ENCODE measurements at regions not wholly inside any gene's neighbourhood (a gene's known extent, or its start where the extent isn't known, plus 50 kb on each side); places are given as distances from the start of the nearest gene placed in this dataset.

DNA sequence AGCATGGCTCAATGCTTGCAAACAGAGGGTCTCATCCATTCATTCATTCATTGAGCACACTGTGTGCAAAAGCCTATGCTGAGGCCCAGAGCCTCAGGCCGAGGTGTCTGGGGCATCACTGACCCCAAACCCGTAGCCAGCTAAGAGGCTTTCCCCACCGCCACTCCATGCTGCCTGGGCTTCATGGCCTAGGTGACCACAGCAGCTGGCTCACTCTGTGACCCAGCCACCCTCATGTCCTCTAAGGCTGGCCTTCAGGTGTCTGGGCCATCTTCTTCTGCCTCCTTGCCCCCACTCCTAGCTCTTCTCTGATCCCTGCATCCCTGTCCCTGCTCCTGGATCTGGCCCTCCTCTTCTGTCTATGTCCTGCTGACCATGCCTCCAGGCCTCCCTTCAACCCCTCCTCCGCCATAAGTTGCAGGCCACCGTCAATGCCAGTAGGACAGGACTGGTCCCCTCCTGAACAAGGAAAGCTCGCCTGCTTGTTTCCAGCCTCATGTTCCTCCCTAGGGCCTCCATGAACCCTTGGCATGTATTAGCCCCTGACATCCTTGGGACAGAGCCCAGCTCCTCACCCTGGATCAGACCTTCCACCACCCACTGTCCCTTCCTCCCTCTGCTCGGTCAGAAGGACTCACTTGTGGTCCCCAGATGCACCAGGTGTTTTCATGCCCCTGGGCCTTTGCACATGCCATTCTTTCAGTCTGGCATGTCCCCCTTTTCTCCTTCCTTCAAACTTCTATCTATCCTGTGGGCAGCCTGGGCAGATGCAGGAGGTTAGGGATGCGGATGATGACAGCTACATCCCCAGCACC is 92.8 kb downstream of the MYEOV start:
- TF ChIP-seq, protein P1, sequence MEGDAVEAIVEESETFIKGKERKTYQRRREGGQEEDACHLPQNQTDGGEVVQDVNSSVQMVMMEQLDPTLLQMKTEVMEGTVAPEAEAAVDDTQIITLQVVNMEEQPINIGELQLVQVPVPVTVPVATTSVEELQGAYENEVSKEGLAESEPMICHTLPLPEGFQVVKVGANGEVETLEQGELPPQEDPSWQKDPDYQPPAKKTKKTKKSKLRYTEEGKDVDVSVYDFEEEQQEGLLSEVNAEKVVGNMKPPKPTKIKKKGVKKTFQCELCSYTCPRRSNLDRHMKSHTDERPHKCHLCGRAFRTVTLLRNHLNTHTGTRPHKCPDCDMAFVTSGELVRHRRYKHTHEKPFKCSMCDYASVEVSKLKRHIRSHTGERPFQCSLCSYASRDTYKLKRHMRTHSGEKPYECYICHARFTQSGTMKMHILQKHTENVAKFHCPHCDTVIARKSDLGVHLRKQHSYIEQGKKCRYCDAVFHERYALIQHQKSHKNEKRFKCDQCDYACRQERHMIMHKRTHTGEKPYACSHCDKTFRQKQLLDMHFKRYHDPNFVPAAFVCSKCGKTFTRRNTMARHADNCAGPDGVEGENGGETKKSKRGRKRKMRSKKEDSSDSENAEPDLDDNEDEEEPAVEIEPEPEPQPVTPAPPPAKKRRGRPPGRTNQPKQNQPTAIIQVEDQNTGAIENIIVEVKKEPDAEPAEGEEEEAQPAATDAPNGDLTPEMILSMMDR (IDR thresholded peaks at IDR 0.05 in 8 of 11, conservative IDR thresholded peaks at IDR 0.05 in 3 of 11): no peak
- no peak for TF ChIP-seq POLR2AphosphoS5 (IDR thresholded peaks at IDR 0.05)
- TF ChIP-seq POLR2A (IDR thresholded peaks at IDR 0.05): no peak
- intact Hi-C loops (cut with DNase I; ENCODE audit: low total_unique reads): no loop called here
- DNase-seq: no peak

DNA sequence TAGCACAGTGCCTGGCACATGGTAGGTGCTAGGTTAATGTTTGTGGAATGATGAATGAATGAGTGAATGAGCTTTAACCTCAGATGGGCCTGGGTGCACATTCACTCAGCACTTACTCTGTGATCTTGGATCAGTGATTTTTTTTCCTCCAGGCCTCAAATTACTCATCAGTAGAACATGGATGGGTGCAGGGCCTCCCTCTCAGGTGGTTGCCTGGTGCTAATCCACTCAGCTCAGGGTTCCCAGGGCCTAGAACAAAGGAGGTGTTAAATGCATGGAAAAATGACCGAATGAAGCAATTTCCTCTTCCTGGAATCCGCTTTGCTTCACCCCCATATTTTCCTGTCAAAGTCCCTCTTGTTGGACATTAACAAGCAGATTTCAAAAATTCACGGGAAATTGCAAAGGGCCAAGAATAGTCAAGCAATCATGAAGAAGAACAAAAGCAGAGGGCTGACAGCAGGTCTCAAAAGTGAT is 93.5 kb downstream of the MYEOV start:
- Histone ChIP-seq H3K27ac (no peak overlapping the region), H3K36me3 (no peaks in the 10 kb centered on the region), H3K4me3 (no peak overlapping the region), H3K4me1 (no peaks in the 10 kb centered on the region), H3K27me3 (replicated peaks in 1 of 7) (peaks cover 0 to 4% (median 0%) of the 10 kb centered on the region in 7 donors), H3K9me3 (peaks cover 4 to 29% (median 22%) of the 10 kb centered on the region in 8 donors)
- WGBS, 5 donors: 54 to 81% (median 67%) methylated on average over 3 of the region's 3 CpGs
- TF ChIP-seq POLR2AphosphoS5 (IDR thresholded peaks at IDR 0.05) (no peak), POLR2A (IDR thresholded peaks at IDR 0.05) (no peak)
- TF ChIP-seq, protein P1 (IDR thresholded peaks at IDR 0.05 in 8 of 11, conservative IDR thresholded peaks at IDR 0.05 in 3 of 11): no peak
- intact Hi-C loops (cut with DNase I; ENCODE audit: low total_unique reads): no loop called here
- DNase-seq: no peak

More for the DNA sequence above, 92.8 kb downstream of the MYEOV start:
- WGBS, 5 donors: 89 to 96% (median 93%) methylated on average over 8 of the region's 8 CpGs
- H3K9me3 ChIP-seq: peaks cover 4 to 29% (median 22%) of the 10 kb centered on the region in 8 donors
- peaks cover 0 to 3% (median 0%) of the 10 kb centered on the region in 6 donors for H3K4me1 ChIP-seq
- no peaks in the 10 kb centered on the region for H3K36me3 ChIP-seq
- H3K27ac ChIP-seq: no peak overlapping the region
- H3K4me3 ChIP-seq: no peak overlapping the region
- H3K27me3 ChIP-seq (replicated peaks in 1 of 7): peaks cover 0 to 3% (median 0%) of the 10 kb centered on the region in 7 donors

DNA sequence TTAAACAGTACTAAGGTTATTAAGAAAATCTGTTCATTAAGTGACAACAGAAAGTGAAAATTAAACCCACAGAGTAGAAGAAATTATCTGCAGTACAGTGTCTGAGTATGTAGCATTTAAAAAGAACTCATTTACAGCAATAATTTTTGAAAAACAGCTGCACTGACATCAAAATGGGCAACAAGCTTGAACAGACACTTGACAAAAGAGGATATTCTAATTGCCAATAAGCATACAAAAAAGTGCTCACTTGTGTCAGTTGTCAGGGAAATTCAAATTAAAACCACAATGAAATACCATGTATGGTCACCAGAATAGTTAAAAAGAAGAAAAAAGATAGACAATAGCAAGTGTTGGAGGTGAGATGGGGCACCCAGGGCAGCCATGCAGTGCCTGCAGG is 93.3 kb upstream of the LINC01488 start:
- TF ChIP-seq POLR2AphosphoS5 (IDR thresholded peaks at IDR 0.05) (no peak), POLR2A (IDR thresholded peaks at IDR 0.05) (no peak)
- TF ChIP-seq, protein P1 (IDR thresholded peaks at IDR 0.05 in 8 of 11, conservative IDR thresholded peaks at IDR 0.05 in 3 of 11): no peak
- Histone ChIP-seq H3K4me1 (no peaks in the 10 kb centered on the region), H3K27me3 (replicated peaks in 1 of 7) (peaks cover 0 to 4% (median 0%) of the 10 kb centered on the region in 7 donors), H3K4me3 (no peak overlapping the region), H3K36me3 (no peaks in the 10 kb centered on the region), H3K27ac (no peak overlapping the region), H3K9me3 (peaks cover 4 to 29% (median 22%) of the 10 kb centered on the region in 8 donors)
- intact Hi-C loops (cut with DNase I; ENCODE audit: low total_unique reads): no loop called here
- no peak for DNase-seq

DNA sequence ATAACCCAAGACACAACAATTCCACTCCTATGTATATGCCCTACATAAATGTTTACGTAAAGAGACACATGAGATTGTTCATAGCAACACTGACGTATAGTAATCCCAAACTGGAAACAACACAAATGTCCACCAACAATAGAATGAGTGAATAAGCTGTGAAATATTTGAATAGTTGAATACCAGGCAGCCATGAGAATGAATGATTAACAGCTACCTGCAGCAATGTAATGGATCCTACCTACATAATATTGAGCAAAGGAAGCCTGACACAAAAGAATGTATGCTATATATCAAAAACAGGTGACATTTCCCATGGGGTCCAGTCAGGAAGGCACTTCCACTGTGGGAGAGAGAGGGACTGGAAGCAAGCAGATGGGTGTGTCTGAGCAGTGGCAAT is 92.8 kb upstream of the LINC01488 start:
- peaks cover 4 to 29% (median 22%) of the 10 kb centered on the region in 8 donors for H3K9me3 ChIP-seq
- WGBS, 5 donors: 46 to 78% (median 49%) methylated on average over 2 of the region's 2 CpGs
- no peaks in the 10 kb centered on the region for H3K4me1 ChIP-seq
- H3K36me3 ChIP-seq: no peaks in the 10 kb centered on the region
- TF ChIP-seq, protein P1 (IDR thresholded peaks at IDR 0.05 in 8 of 11, conservative IDR thresholded peaks at IDR 0.05 in 3 of 11): no peak
- TF ChIP-seq POLR2AphosphoS5 (IDR thresholded peaks at IDR 0.05): no peak
- H3K27ac ChIP-seq: no peak overlapping the region
- intact Hi-C loops (cut with DNase I; ENCODE audit: low total_unique reads): no loop called here
- peaks cover 0 to 4% (median 0%) of the 10 kb centered on the region in 7 donors for H3K27me3 ChIP-seq (replicated peaks in 1 of 7)
- DNase-seq: no peak
- H3K4me3 ChIP-seq: no peak overlapping the region

All from spleen (tissue), 11 donors.